T-helper 2 cell (primary cell): ENCODE measurements at regions not wholly inside any gene's neighbourhood (a gene's known extent, or its start where the extent isn't known, plus 50 kb on each side); places are given as distances from the start of the nearest gene placed in this dataset.
A peak's percentile ranks its signal among the peaks of the same experiment; 100 is the strongest.
"Not testable (repeated sequence)": the region's sequence is repeated elsewhere in the genome, so short reads cannot be mapped to it uniquely, and the experiment has no call there.

Experiments
- DNase-seq, 5 experiments: peaks; one replicate each; pipeline versions ENCODE4 v3.0.0 to v3.0.0-alpha.2; 2012 to 2022

DNA sequence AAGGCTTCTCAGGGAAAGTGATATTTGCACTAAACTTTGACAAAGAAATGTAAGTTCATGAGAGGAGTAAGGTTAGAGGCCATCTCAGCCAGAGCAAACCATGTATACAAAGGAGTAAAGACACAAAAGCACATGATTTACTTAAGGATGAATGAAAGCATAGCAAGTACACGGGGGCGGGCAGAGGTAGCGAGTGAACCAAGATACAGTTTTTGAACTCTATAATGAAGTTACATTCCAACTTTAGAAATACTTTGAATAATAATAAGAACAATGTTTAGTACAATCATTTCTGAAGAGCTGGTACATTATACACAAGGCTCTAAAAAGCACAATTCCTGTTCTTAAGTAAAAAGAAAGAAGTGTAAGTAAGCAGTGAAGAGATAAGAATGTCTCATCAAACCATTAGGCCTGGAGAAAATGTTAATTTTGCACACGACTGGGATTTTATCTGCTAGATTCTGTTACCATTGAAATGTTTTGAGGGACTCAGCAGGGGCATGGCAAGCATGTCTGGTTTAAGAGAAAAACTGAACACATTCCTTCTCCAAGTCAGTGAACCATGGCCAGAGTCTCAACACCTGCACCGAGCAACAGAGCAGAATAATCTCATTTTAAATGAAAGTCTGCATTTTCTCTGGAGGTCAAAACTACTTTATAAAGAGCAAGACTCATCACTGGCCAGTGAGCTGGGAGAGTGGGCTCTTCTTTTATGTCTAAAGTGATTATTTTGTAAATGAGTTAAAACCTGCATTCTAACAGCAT, 147.6 kb upstream of the TRPM3 start:
- DNase-seq = no peak

DNA sequence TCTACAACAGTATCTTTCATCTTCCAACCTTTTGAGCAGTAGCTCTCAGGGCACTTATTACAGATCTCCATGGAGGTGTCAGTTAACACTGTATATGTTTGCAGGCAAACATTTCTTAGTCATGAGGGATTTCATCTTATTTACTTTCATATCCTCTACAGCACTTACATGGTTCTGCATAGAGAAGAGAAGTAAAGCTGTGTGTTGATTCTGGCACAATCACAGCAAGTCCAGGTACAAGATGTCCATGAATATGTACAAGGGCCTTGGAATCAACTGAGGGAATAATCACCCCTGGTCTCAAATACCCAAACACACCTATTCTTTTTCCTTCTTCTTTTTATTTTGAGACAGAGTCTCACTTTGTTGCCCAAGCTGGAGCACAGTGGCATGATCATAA, 142.0 kb upstream of the TRPM3 start:
- no peak for DNase-seq

DNA sequence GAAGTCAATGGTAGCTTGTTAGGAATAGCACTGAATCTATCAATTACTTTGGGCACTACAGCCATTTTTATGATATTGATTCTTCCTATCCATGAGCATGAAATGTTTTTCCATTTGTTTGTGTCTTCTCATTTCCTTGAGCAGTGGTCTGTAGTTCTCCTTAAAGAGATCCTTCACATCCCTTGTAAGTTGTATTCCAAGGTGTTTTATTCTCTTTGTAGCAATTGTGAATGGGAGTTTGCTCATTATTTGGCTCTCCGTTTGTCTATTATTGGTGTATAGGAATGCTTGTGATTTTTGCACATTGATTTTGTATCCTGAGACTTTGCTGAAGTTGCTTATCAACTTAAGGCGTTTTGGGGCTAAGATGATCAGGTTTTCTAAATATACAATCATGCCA, 139.0 kb upstream of the TRPM3 start:
- DNase-seq = not testable (repeated sequence)

DNA sequence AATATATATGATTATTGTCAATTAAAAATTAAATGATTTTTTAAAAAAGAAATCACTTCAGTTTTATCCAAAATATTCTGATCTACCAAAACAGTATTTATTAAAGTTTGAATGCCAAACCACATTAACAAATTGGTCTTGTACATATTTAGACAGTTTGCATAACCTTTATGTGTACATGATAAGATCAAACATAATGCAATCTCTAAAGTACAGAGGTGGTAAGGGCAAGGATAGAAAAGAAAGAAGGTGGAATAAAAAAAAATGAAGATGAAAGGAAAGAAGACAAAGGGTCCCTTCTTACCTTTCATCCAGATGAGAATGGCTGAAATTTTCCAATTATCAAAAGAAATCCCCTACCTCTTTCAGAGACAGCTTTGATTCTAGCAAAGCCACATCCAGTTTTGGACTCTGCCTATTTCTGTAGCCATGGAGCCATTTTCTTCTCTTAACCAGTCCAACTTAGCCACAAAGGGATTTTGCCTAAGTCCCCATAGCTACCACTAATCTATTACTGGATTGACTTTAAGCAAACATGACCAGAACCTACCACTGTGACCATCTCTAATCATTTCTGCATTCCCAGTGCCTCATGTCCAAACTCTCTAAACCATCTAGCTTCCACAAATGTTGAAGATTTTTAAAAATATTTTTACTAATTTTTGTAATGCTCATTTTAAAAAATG, 133.3 kb upstream of the TRPM3 start:
- DNase-seq = no peak

DNA sequence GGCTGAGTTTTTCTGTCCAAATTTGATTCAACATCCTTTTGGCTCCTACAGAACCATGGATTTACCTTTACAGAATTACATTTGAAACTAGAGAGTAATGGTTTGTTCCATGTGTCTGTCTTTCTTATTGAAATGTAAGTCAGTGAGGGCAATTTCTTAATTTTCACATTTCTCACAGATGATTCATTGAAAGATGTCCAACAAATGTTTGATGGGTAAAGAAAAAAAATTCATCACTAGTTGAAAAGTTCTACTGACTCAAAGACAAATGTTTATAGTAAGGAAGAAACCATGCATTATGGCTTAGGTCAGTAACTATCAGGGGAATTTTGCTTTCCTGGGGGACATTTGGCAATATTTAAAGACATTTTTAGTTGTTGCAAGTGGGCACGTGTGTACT, 131.6 kb upstream of the TRPM3 start:
- DNase-seq = no peak

DNA sequence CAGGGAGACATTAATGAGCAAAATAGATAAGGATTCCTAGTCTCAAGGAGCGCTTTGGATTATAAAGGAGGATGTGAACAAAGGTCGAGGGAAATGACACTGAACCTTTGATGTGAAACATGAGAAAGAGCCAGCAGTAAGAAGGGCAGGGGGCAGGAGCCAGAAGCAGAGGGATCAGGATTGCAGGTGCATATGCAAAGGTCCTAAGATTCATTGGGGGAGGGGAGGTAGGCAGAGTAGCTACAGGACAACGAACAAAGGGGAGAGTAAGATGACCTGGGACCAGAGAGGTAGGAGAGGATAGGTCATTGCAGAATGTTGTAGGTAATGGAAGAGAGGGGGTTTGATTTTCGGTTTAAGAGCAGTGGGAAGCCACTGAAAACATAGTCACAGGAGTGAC, 129.2 kb upstream of the TRPM3 start:
- no peak for DNase-seq

DNA sequence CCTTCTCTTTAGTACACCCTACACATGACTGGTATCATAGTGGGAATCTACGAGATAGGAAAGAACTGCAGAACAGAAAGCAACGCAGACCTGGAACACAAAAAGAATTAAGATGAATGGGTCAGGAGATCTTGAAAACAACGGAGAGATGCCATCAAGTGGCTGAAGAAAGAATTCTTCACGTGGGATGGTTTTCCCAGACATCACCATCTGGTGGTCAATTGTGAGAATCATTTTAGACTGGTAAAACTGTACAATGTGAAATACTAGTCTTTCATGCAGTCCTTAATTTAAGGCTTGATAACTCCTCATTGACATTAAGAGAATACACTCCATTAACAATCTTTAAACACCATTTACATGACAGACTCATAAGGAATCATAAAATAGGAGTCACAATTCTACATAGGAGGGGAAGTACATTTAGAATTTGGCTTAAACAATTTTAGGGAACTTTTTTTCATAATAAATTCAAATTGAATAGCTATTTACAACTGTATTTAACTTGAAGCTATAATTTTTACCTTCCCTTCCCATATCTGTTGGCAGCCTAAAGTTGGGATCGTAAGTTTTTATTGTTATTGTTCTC, 128.4 kb upstream of the TRPM3 start:
- DNase-seq = peak in 1 of 5 experiments; percentile 4

DNA sequence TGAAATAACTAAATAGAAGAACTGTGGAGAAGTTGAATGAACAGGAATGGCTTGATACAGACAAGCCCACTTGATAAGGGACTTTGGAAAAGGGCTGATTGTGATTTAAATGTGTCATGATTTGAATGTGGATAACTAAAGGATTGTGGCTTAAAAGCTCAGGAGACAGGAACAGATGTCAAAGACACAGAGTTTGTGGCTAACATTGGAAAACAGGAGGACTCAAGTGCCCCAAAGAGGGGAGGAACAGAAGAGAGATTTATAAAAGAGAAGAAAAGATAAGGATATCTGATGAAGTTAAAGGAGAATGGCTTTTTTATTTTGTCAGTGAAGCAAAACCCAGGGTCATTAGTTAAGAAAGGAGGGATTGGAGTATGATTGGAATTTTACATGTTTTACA, 124.2 kb upstream of the TRPM3 start:
- DNase-seq = no peak

DNA sequence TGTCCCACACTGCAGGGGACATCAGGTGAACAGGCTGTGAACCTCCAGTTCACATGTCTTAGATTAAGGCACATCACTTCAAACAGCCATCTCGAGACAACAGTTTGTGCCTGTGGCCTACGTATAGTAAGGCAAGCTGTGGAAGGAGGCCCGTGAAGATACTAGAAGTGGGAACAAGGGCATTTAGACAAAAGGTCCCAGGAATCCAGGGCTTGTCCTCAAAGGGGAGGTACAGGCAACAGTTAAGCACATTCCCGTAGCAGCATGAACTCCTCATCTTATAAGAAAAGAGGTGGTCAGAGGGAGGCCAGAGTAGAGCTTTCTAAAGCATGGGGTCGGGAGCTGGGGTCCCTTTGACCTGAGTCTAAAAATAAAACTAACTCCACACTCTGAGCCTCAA, 122.5 kb upstream of the TRPM3 start:
- no peak for DNase-seq

DNA sequence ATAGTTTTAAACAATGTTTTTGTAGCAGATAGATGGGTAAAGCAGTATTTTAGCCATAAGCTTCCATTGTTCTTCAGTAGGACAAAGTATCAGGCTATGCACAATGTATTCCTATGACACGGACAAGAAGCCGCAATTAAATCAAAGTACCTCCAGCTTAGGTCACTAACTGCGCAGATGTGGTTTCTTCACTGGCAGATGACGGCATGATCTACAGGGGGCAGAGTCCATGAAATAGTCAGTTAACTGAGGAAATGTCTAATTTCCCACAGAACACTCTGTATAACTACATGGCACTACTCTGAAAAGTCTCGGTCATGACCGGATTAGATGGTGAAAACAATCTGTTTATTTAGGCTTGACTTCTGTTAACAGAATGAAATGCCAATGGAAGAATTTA, 120.7 kb upstream of the TRPM3 start:
- no peak for DNase-seq

DNA sequence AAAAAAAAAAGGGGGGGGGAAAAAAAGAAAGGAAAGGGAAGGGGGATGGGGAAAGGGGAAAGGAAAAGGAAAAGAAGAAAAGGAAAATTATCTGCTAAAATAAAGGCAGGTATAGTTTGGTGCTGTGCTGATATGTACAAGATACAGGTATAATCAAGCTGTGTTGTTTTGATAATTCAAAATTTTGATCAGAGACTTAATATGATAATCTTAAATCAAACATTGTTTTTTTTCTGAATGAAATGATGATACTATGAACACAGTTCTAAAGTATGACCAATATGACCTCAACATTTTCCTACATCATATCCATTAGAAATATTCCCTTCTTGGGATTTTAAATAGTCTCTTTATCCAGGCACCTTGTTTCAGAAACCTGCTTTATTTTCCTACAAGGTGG, 115.6 kb upstream of the TRPM3 start:
- DNase-seq = no peak

DNA sequence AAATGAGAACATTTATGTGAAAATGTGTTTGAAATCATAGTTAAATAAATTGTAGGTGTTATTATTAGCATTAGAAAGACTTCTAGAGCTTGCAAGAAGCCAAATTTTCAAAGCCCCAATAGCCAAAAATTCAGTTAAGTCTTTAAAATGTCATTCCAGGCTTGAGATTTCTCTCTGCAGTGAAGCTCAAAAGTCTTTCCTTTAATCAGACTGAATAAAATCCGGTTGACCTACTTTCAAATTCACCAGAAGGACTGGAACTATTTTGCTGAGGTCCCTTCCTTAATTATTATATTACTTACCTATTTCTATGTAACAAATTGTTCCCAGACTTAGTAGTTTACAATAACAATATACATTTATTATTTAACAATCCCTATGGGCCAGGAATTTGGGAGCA, 112.2 kb upstream of the TRPM3 start:
- no peak for DNase-seq

DNA sequence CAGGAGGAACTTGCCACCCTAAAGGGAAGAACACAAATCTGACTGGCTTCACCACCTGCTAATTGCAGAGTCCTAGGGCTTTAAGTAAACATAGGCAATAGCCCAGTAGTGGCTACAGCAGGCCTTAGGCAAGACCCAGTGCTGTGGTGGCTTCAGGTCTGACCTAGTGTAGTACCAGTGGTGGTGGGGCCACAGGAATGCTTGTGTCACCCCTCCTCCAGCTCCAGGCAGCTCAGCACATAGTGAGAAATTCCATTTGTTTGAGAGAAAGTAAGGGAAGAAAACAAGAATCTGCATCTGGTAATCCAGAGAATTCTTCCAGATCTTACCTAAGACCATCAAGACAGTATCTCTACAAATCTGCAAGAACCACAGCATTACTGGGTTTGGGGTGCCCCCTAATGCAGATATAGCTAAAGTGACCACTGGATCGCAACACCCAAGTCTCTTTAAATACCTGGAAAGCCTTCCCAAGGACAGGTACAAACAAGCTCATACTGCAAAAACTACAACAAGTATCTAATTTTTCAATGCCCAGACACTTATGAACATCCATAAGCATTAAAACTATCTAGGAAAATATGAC, 102.6 kb upstream of the TRPM3 start:
- no peak for DNase-seq

DNA sequence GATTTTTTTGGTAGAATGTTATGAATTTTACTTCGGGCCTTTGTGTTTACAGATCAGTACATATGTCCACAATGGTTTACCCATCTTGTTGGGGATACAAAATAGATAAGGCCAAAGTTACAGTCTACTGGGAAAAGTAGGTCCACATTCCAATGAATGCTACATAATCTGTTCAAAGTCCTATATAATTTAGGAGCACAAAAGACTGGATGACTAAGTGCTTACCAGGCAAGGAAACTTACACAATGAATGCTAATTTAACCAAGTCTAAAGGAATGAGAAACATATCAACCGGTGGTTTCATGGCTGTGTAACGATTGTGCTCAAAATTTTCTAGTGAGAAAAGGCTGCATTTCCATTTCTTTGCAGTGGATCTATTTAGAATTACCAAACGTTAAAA, 97.4 kb upstream of the TRPM3 start:
- DNase-seq = no peak

DNA sequence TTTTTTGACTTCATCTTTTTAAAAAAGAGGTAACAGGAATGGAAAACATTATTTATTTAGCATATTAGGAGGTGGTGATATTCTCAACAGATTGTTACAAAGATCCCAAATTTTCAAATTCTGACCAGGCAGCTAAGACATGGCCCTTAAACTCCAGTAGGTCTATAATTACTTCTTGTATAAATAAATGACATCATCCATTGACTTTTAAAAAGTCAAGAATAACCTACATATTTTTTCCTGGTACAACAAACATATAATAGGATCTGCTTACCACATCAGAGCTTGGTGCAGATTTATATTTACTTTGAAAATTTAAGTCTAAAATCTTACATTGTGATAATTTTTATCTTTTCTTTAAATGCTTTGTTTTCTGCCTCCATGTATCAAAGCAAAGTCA, 92.2 kb upstream of the TRPM3 start:
- no peak for DNase-seq

DNA sequence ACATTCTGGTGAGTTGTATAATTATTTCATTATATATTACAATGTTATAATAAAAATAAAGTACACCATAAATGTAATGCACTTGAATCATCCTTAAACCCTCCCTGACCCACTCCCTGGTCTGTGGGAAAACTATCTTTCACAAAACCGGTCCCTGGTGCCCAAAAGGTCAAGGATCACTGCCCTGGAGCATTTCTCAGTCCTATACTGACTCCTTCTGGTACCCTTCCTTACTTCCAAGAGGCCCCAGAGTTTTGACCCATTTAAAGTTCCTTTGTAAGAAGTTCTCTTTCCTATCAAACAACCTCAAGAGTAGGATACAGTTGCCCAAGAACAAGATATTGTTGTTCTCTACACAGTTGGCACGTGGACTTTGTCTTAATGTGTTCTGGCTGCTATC, 88.9 kb upstream of the TRPM3 start:
- DNase-seq = no peak

DNA sequence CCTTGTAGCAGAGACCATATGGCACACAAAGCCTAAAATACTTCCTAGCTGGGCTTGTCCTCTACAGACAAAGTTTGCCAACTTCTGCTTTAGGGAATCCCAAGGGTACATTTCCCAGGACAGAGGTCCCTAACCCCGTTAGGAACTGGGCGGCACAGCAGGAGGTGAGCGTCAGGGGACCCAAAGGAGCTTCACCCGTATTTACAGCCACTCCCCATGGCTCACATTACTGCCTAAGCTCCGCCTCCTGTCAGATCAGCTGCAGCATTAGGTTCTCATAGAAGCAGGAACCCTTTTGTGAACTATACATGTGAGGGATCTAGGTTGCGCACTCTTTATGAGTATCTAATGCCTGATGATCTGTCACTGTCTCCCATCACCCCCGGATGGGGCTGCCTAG, 88.5 kb upstream of the TRPM3 start:
- no peak for DNase-seq

DNA sequence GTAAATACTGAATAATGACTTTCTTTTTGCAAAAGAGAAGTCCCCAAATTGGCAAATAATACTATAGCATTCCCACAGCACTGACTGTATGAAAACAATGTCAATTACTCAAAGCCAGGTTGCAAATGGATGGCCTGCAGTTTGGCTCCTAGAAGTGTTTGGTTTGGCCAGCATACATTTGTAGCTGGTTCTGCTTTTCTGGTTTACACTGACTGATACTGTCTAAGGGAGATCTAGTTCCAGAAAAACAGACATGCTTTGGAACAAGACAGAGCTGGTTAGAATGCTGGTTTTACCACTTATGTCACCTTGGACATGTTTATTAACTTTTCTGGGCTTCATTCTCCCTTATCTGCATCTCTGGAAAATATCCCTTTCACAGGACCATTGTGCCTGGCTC, 81.5 kb upstream of the TRPM3 start:
- DNase-seq = no peak

DNA sequence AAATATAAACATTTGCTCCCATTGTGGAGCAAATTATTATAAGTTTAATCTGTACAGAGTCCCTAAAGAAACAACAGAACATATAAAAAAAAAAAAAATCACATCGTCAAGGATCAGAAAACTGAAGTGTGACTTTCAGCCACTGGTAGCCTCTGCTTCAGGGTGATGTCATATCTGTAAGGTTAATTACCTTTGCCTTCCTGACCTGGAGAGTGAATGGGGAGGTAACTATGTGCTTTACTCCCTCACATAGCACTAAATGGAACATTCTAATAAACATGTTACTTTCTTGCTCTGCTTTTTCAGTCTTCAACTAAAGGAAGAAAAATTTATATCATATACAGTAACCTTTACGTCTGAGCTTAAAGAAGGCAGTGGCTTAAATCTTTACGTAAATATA, 70.3 kb upstream of the TRPM3 start:
- DNase-seq = no peak

DNA sequence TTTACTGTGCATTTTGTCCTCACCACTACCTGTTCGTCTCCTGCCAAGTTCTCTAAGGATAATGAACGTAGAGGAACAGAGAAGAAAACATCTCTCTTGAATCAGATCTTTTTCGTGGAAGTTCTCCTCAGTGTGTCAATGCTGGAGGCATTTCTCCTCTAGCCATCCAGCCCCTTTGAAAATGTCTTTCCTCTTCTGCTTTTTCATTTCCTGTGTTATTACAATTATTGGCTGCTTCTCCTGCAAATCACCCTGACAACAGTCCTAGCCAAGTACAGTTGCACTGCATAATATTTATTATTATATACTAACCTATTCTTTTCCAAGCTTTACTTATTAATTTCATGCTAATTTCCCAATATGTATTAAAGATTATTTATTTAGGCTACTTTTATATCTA, 61.8 kb upstream of the TRPM3 start:
- no peak for DNase-seq

DNA sequence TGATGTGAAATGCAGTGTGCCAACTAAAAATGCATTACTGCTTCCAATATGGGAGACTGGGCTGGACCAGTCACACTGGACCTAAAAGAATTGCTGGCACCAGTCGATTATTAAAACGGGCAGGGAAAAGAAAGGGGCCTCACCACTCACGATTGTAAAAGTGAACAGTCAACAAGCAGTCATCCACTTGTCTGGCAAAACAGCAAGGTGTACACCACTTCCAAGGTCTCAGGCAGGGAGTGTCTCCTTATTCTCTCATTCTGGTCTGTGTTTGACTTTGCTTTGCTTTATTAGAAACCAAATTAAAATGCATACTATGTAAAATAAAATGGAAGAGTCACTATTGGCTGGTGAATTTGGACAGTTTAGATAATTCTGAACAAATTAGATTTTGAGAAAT, 57.8 kb upstream of the TRPM3 start:
- no peak for DNase-seq

DNA sequence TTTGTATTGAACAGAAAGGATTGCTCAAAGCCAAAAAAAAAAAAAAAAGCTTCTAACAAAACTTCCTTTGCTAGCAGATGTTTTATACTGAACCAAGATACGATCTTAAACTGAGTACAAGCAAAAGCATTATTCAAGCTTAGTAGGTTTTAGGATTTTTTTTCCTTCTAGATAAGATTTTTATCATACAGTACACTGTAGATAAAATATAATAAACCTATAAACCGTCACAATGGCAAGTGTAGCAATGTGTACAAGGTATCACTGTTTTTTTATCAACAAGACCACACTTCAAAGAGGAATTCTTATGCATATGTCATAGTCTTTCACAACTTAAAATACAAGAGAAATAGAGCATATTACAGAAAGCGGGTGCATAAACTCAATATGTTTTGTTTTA, 56.5 kb upstream of the TRPM3 start:
- DNase-seq = no peak

DNA sequence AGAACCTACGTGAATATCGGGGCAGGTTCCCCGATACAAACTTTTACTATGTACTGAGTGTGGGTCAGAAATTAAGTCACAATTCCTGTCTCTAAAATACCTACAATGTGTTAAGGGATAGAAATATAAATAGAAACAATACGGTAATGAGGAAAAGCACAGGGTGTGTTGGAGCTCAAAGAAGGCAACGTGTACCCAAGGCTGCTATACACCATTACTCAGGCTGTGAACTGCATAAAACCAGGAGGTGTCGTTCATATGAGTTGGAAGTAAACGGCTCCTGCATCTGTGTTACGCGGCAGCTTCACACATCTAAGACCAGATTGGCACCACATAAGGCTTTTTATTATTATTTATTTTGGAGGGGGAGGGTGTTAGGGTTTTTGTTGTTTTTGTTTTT, 50.1 kb upstream of the TRPM3 start:
- DNase-seq = no peak
